ENCODE measurements at regions not wholly inside any gene's neighbourhood (a gene's known extent, or its start where the extent isn't known, plus 50 kb on each side); places are given as distances from the start of the nearest gene placed in this dataset.
"Not testable (repeated sequence)": the region's sequence is repeated elsewhere in the genome, so short reads cannot be mapped to it uniquely, and the experiment has no call there.

DNA sequence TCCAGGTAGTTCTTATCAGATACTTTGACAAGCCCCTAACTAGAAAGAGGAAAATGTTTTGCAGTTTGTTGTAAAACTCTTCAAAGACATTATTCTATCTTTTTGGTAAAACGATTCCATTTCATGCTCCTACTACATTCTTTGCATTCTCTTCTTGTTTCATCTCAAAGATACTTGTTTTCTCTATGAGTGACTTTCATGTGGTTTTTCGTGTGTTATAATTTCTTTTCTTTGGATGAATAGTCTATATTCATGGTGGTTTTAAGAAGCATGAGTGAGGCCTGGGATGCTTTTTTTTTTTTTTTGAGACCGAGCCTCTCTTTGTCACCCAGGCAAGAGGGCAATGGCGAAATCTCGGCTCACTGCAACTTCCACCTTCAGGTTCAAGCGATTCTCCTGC, 292.5 kb upstream of the LYZL1 start:
- no peak for DNase-seq

DNA sequence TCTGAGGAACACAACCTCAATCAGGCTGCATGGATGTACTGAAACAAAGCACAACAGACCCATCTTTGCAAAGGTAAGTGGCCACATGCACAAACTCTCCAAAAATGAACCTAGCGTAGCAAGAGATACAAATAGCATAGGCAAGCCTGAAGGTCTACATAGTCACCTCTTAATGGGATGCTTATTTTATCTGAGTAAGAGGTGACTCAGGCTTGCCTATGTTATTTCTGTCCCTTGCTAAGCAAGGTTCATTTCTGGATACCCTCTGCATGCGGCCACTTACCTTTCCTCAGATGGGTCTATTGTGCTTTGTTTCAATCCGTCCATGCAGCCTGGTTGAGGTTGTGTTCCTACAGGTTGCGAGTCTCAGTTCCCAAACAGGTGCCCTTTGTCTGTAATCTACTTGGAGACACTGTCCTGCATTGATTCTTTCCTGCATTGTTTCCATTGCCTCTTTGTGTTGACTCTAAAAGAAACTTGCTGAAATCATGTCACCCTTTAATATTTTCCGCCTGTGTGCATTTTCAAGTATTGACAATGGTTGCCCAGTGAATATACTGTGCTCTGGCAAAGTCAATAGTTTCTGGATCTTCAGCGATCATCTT, 291.8 kb upstream of the LYZL1 start:
- DNase-seq = no peak

DNA sequence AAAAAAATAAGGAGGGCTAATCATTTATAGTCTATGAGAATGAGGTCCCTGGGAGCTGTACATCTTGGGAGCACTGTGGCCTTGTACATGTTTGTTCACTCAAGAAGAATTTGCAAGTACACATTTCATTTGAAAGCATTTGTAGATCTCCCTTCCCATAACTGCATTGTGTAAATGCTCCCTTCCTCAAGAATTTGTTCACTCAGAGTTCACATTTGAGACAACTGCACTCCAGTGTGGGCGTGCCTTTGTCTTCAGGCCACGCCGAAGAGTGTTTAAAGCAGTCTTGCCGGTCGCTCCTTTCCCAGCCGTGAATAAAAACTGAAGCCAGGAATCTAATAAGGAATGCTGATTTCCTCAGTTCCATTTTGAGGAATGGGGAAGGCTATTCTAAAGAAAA, 291.1 kb upstream of the LYZL1 start:
- no peak for DNase-seq

DNA sequence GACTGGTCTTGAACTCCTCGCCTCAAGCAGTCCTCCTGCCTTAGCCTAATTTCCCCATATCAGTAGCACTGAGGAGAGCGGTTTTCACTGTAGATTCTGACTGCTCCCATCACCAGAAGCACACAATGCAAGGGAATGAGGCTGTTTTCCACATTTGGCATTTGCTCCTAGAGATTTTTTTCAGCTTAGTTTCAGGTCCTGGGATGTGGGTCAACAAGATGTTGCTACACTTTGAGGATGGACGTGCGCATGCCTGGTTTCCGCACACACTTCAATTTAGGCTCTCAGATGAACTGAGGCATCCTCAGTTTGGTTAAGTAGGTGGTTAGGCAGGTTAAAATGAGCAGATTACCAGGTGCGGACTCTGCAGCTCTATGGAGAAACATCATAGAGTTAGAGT, 287.1 kb upstream of the LYZL1 start:
- DNase-seq = no peak

DNA sequence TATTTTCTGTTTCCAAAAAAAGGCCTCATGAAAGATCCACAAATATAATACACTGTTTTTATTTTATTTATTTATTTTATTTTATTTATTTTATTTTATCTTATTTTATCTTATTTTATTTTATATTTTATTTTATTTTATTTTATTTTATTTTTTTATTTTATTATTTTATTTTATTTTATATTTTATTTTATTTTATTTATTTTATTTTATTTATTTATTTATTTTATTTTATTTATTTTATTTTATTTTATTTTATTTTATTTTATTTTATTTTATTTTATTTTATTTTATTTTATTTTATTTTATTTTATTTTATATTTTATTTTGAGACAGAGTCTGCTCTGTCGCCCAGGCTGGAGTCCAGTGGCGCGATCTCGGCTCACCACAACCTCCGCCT, 285.9 kb upstream of the LYZL1 start:
- DNase-seq = not testable (repeated sequence)

DNA sequence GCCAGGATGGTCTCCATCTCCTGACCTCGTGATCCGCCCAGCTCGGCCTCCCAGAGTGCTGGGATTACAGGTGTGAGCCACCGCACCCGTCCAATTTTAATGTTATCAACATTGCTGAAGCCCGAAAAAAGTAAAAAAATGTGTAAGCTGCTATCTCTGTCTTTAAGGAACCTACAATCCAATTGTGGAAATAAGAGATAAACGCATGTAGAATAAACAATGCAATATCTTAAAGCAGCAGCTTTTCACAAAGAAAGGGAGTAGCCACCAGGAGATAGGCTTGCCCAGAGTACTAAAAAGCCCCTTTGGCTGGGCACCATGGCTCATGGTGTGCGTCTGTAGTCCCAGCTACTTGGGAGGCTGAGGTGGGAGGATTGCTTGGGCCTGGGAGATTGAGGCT, 282.9 kb upstream of the LYZL1 start:
- no peak for DNase-seq

DNA sequence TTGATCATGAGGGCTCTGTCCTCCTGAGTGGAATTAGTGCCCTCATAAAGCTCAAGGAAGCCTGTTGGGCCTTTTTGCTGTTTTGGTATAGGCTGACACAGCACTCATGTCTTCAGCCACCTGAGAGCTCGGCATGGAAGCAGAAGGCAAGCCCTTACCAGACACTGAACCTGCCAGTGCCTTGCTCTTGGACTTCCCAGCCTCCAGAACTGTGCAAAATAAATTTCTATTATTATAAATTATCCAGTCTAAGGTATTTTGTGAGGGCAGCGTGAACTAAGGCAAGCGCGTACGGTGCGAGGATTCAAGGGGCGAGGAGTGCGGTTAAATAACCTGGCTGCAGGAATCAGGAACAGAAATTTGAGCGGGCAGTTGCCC, 281.5 kb upstream of the LYZL1 start:
- no peak for DNase-seq

DNA sequence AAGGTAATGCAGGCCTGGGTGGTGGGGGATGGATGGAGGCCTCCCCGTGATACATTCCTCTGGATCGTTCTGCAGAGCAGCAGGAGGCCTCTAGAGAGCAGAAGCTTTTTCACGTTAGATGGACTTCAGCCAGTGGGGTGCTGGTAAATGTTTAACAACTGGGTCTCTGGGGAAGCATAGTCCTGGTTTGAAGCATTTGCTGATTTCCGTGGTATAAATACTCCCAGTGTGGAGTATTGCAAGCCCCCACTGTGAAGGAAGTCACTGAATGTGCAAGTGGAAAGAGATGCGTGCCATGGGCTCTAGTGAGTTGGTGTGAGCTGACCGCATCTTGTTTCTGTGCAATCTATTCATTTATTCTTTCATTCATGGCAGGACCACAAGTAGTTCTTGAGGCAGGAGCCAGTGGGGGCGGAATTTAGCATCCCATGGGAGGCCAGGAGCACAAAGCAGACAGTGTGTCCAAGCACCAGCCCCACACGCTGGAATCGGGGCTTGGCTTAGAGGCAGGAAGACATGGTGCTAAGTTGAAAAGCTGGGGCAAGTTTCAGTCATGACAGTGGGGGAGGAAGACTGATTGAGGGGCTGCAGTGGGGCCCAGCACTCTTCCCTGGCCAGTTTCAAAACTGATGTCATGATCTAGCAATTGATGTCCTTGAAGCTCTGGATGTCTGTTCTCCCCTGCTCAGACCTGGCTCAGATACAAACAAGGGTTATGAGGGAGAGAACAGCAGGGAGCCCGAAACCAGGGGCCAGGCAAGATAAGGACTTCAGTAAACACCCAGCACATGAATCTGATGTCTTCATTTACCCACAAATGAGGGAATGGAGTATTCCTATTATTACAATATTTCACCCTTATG, 280.9 kb upstream of the LYZL1 start:
- no peak for DNase-seq

DNA sequence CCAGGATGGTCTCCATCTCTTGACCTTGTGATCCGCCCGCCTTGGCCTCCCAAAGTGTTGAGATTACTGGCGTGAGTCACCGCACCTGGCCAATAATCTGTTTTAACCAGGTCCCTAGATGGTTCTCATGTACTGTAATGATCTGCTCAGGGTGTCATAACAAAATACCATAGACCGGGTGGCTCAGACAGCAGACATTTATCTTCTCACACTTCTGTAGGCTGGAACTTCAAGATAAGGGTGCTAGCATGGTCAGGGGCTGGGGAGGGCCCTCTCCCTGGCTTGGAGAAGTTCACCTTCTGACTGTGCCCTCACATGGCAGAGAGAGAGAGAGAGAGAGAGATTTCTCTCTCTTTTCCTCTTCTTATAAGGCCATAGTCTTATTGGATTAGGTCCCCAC, 279.4 kb upstream of the LYZL1 start:
- no peak for DNase-seq

DNA sequence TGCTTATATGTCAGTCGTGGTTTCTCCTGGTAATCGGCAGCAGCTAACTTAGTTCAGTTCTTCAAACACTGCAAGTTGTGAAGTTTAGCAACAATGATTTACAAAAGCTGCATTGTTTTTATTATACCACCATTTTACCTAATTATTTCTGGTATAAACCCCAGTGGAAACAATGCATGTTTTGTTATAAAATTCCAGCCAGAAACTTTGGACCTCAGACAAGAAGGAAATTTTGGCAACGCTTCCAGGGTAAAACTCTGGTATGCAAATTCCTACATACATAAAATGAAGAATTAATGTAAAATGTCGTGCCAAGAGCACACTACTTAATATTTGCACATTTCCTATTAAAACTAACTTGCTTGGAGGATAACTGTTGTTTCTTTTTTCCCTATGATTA, 277.4 kb upstream of the LYZL1 start:
- no peak for DNase-seq

DNA sequence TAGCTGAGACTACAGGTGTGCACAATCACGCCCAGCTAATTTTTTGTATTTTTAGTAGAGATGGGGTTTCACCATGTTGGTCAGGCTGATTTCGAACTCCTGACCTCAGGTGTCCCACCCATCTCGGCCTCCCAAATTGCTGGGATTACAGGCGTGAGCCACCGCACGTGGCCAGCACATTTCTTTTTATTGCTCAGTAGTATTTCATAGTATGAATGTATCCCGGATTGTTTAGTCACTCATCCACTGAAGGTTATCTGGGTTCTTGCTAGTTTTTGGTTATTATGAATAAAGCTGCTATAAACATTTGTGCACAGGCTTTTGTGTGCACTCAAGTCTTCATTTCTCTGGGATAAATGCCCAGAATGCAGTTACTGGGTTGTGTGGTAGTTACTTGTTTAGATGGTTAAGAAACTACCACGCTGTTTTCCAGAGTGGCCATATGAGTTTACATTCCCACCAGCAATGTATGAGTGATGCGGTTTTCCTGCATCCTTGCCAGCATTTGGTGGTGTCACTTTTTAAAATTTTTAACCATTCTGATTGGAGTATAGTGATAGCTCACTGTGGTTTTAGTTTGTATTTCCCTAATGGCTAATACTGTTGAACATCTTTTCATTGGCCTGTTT, 275.8 kb upstream of the LYZL1 start:
- DNase-seq = no peak

DNA sequence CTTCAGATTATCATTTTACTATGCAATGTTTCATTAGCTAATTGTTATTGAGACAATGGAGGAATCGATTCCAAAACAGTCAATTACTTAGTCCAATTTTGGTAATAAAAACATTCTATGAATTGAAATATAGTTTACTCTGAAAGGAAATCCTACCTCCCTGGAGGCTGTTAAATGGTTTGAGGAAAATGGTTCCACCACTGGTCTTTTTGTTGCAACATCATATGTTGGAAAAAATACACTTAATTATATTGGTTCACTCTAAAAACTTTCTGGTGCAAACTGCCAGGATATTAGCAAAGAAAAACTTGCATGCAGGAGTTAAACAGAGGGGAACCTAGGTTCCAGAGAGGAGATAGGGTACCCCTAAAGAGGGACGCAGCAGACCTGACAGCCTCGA, 267.3 kb upstream of the LYZL1 start:
- DNase-seq = no peak

DNA sequence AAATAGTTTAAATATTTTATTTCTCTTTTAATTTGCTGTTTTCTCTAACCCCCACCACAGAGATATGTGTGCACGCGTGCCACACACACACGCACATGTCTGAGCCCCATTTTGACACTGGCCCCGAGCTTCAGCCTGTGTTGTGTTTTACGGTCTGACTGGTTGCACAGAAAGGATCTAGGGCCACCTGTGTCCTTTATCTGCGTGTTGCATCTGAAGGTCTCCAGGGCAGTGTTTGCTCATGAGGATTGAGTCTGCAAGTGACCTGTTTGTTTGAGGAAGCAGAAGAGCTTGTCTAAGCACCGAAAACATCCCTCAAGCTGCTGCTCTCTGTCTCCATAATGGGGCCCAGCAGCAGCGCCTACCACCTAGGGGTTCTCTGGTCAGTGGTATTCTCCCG, 266.4 kb upstream of the LYZL1 start:
- no peak for DNase-seq

DNA sequence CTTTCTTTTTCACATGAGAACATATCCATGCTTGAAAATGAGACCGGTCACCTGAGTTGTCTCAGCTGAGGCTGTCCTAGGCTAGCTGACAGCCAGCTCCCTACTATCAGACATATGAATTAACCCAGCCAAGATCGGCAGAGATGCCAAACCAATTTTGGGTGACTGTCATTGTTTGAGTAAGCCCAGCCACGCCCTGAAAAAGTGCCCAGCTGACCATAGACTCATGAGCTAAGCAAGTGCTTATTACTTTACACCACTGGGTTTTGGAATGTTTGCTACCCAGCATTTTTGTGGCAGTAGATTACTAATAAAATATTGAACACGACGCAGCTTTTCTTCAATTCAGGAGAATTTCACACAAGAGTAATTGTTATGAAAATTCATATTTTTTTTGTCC, 265.2 kb upstream of the LYZL1 start:
- DNase-seq = no peak

DNA sequence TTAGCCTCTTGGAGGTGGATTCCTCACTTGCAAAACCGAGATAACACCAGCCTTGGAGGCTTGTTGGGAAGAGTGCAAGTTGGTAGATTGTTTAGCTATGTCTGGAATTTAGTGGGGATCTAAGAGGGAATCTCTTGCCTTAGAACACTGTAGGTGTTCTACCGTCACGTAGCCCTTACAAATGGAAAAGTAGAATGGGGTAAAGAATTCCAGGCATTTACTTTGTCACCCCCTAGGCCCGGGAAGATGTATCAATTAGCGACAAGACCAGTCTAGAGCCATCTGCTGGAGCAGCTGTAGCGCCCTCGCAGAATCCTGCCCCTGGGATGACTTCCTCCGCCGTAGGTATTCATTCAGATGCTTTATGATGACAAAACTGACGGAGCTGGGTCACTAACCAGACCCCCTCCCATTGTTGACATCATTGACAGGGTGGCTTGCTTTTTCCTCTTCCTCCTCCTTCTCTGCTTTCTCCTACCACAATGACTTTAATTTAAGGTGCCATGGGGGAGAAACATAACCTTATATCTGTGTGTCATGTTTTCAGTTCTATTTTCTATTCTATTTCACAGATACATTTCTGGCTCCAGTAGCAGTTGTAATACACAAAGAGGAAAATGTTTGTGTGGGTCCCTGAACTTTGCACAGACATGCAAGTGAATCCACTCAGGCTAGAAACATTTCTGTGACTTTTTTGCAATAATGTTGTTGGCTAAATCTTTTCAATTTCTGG, 262.6 kb upstream of the LYZL1 start:
- no peak for DNase-seq

DNA sequence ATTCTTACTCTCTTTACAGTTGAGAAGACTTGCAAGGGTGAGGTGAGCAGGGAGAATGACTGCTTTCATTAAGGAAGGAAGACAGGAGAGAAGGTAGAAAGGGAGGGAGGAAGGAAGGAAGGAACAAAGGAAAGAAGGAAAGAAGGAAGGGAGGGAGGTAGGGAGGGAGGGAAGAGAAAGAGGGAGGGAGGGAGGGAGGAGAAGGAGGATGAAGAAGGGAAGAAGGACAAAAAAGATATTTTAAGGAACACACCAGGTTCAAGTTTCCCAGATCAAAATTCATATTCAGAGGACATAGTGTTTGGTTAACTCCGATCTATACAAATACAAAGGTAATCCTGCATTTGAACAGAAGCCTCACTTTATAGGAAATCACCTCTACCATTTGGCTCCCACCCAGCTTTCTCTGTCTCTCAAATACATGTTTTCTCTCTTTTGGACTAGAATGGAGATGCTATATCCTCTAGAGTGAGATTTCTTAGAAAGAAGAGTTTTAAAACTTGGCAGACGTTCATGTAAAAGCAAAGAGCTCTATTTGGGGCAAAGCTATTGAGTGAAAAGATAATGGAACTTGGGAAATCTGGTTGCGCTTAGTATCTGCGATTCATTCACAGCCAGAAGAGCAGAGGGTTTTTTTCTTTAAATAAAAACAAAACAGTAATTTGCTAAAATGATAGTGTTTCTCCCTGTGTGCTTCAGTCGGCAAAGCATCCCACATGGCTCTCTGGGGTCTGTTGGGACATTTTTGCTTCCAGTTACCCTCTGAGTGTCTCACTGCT, 261.9 kb upstream of the LYZL1 start:
- DNase-seq = no peak

DNA sequence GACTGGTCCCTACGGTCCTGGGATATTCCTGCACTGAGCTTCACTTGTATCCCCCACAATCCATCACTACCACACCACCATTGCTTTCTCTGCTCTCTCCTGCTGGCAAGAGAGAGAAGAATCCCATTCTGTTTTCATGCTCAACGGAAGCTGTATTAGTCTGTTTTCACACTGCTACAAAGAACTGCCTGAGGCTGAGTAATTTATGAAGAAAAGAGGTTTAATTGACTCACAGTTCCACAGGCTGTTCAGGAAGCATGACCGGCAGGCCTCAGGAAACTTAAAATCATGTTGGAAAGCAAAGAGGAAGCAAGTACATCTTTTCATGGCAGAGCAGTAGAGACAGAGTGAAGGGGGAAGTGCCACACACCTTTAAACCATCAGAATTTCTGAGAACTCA, 260.4 kb upstream of the LYZL1 start:
- no peak for DNase-seq

DNA sequence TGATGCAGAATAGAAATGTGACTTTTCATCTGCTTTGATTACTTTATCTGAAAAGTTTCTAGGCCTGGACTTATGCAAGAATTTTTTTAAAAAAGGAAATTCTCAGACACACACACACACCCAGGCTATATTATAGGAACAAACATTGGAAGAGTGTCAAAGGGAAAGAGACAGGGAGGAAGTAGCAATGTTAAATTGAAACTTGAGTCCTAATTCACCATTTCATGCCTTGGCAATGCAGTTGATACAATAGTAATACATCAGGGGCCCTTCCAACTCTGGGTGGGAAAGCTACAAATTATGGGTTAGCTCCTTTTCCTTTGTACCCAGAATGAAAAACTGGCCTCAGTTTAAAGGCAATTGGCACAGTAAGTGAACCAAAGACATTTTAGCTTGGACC, 258.0 kb upstream of the LYZL1 start:
- no peak for DNase-seq

DNA sequence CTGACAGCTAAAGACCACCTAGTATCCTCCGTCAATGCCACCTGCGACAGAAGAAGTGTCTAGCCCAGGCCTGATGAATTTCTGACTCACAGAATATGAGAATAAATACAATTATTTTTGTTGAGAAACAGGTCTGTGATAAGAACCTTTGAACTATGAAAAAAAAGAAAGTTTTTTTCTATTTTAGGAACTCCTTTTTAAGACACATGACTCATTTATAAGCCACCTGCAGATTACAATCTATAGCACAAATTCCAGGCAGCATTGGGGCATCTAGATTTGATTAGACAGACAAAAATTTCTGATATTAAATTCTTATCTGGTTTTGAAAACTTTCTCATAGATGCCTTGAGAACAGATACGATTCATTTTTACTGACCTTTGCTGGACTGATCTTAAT, 256.7 kb upstream of the LYZL1 start:
- DNase-seq = no peak

DNA sequence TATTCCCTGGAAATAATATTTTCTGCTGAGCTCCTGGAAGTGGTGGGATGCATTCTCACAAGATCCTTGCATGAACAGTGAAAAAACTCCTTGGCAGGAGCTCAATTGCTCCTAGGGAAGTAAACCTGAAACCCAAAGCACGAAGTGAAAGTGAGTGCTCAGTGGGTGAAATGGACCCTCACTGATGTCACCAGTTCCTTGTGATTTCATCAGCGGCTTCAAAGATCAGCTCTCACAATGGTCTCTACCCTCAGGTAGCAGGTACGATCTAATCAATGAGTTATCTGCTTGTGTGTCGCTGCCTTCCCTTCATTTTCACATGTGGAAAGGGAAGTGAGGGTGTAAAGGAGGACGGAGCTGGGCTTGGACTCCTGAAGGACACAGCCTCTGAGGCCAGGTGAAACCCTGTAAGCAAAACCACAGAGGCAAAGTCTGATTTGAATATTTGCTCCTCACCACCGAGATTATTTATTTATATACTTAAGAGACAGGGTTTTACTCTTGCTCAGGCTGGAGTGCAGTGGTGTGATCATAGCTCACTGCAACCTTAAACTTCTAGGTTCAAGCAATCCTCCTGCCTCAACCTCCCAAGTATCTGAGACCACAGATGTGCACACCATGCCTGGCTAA, 255.4 kb upstream of the LYZL1 start:
- DNase-seq = no peak

DNA sequence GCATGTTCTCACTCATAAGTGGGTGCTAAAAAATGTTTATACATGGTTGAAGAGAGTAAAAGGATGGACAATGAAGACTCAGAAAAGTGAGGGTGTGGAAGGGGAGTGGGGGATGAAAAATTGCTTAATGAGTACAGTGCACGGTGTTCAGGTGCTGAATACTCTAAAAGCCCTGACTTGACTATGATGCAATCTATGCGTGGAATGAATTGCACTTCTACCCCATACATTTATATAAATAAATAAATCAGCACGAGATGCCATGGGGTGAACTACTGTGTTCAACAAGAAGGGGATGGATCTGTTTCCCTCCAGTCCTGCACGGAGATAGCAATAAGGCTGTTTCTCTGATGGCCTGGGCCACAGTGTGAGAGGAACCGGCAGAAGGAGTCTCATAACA, 254.3 kb upstream of the LYZL1 start:
- DNase-seq = no peak

DNA sequence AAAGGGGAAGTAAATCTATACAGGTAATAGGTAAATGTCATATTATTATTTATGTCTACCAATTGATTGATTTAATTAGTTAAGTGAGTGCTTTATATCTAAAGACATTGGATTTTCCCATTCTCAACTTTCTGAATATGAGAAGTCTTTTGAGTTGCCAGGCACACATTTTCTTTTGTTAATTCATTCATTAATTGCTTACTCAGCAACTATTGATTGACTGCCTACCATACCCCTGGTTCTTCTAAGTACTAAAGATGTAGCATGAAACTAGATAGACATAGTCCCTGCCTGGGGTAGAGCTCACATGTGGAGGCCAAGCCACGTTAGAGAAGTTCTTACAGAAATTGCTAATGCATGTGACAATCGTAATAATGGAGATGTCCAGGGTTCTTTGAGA, 253.1 kb upstream of the LYZL1 start:
- no peak for DNase-seq
